Tibial nerve (tissue), 4 donors: ENCODE measurements at regions not wholly inside any gene's neighbourhood (a gene's known extent, or its start where the extent isn't known, plus 50 kb on each side); places are given as distances from the start of the nearest gene placed in this dataset.

ENCODE experiments used
- DNase-seq, 2 donors: peaks; one replicate each; pipeline ENCODE4 v3.0.0-alpha.2; 2019; ENCODE audit warnings: low spot score in 2 of 2
- H3K27ac ChIP-seq, 4 donors: fragments of 200-600 bp; sonication (generic) in 3 of 4; one replicate each; pipeline ENCODE4 v1.5.1; 2017 to 2019; ENCODE audit warnings: mild to moderate bottlenecking in 1 of 4
- H3K27me3 ChIP-seq, 2 donors: fragments of 200-600 bp; sonication (generic) in 1 of 2; one replicate each; pipeline versions ENCODE4 v1.5.1 to v1.6.0; 2017 to 2019
- H3K36me3 ChIP-seq, 3 donors: fragments of 200-600 bp; sonication (generic); one replicate each; pipeline ENCODE4 v1.5.1; 2018 to 2019
- H3K4me1 ChIP-seq, 4 donors: fragments of 200-600 bp; sonication (generic) in 3 of 4; one replicate each; pipeline ENCODE4 v1.5.1; 2017 to 2019
- H3K4me3 ChIP-seq, 4 donors: fragments of 200-600 bp; sonication (generic) in 3 of 4; one replicate each; pipeline ENCODE4 v1.5.1; 2017 to 2019; ENCODE audit warnings: mild to moderate bottlenecking in 1 of 4, moderate library complexity in 1 of 4
- H3K9me3 ChIP-seq, 4 donors: fragments of 200-600 bp; sonication (generic) in 3 of 4; one replicate each; pipeline ENCODE4 v1.5.1; 2017 to 2019
- EP300 ChIP-seq, 2 donors: sonication (generic); formaldehyde crosslinking; IDR thresholded peaks; one replicate each; pipeline ENCODE4 v1.6.1; 2017; ENCODE audit warnings: antibody characterized with exemption in 2 of 2, mild to moderate bottlenecking in 1 of 2
- POLR2A ChIP-seq, 2 donors: fragments of 450-650 bp; IDR thresholded peaks; one replicate each; pipeline ENCODE4 v1.6.1; 2017; ENCODE audit warnings: antibody characterized with exemption in 2 of 2, mild to moderate bottlenecking in 2 of 2, moderate library complexity in 2 of 2
- WGBS, 2 donors: methylation state at CpG; one replicate each; pipeline ENCODE4 v1.1.5; 2018; 5-methylcytosine and 5-hydroxymethylcytosine counted together
- TF ChIP-seq, protein P1 (sequence below), 5 experiments: fragments of 200-600 bp in 3 of 5; fragments of 450-650 bp in 2 of 5; sonication (generic) in 3 of 5; IDR thresholded peaks; one replicate each; pipeline ENCODE4 v1.5.1; 2016 to 2019; ENCODE audit warnings: antibody characterized with exemption in 5 of 5, mild to moderate bottlenecking in 3 of 5, moderate library complexity in 2 of 5

DNA sequence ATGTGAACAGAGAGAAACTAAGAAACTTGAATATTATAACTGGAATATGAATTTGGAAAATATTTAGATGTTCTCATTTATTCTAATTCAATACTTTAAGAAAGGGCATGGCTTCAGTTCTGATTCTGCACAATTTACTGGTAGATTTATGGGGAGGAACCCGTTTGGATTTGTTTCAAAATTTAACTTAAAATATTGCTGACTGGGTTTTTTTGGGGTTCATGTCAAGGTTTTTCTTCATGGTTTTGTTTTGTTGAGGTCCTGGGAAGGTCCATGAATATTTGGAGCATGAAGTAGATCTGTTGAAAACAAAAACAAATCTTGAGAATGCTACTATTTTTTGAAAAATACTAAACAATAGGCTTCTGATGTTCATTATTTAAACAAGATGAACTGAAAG, 214.7 kb downstream of the PIK3R1 start:
- peaks cover 0 to 31% (median 8%) of the 10 kb centered on the region in 4 donors for H3K4me1 ChIP-seq
- 38 to 39% methylated on average over 1 of the region's 1 CpG for WGBS, 2 donors
- H3K36me3 ChIP-seq: no peaks in the 10 kb centered on the region
- DNase-seq: no peak
- TF ChIP-seq EP300 (IDR thresholded peaks at IDR 0.05) (no peak), POLR2A (IDR thresholded peaks at IDR 0.05) (no peak)
- TF ChIP-seq, protein P1, sequence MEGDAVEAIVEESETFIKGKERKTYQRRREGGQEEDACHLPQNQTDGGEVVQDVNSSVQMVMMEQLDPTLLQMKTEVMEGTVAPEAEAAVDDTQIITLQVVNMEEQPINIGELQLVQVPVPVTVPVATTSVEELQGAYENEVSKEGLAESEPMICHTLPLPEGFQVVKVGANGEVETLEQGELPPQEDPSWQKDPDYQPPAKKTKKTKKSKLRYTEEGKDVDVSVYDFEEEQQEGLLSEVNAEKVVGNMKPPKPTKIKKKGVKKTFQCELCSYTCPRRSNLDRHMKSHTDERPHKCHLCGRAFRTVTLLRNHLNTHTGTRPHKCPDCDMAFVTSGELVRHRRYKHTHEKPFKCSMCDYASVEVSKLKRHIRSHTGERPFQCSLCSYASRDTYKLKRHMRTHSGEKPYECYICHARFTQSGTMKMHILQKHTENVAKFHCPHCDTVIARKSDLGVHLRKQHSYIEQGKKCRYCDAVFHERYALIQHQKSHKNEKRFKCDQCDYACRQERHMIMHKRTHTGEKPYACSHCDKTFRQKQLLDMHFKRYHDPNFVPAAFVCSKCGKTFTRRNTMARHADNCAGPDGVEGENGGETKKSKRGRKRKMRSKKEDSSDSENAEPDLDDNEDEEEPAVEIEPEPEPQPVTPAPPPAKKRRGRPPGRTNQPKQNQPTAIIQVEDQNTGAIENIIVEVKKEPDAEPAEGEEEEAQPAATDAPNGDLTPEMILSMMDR (IDR thresholded peaks at IDR 0.05): no peak
- H3K9me3 ChIP-seq: no peaks in the 10 kb centered on the region
- H3K4me3 ChIP-seq: no peak overlapping the region
- no peak overlapping the region for H3K27ac ChIP-seq
- H3K27me3 ChIP-seq: no peaks in the 10 kb centered on the region

DNA sequence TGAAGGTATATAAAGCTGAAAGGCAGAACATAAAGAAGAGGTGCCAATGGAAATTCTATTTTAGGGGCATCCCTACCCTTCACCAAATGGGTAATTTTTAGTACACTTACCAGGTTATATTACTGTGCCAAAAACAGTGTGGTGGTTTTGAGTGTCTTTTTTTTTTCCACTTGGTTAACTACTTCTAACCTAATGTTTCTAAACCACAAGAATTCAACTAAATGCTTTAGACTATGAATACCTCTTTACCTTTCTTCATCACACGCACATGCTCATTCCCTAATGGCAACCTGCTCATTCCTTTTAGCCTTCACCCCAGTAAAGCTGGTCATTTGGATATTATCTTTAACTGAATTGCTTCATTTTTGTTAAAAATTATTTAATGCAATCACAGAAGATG, 215.6 kb downstream of the PIK3R1 start:
- no peaks in the 10 kb centered on the region for H3K36me3 ChIP-seq
- H3K27ac ChIP-seq: no peak overlapping the region
- peaks cover 0 to 31% (median 9%) of the 10 kb centered on the region in 4 donors for H3K4me1 ChIP-seq
- H3K4me3 ChIP-seq: no peak overlapping the region
- no peaks in the 10 kb centered on the region for H3K27me3 ChIP-seq
- WGBS, 2 donors: 88 to 92% methylated on average over 1 of the region's 1 CpG
- H3K9me3 ChIP-seq: no peaks in the 10 kb centered on the region
- no peak for TF ChIP-seq EP300 (IDR thresholded peaks at IDR 0.05)
- TF ChIP-seq, protein P1 (IDR thresholded peaks at IDR 0.05): no peak
- TF ChIP-seq POLR2A (IDR thresholded peaks at IDR 0.05): no peak
- DNase-seq: no peak

DNA sequence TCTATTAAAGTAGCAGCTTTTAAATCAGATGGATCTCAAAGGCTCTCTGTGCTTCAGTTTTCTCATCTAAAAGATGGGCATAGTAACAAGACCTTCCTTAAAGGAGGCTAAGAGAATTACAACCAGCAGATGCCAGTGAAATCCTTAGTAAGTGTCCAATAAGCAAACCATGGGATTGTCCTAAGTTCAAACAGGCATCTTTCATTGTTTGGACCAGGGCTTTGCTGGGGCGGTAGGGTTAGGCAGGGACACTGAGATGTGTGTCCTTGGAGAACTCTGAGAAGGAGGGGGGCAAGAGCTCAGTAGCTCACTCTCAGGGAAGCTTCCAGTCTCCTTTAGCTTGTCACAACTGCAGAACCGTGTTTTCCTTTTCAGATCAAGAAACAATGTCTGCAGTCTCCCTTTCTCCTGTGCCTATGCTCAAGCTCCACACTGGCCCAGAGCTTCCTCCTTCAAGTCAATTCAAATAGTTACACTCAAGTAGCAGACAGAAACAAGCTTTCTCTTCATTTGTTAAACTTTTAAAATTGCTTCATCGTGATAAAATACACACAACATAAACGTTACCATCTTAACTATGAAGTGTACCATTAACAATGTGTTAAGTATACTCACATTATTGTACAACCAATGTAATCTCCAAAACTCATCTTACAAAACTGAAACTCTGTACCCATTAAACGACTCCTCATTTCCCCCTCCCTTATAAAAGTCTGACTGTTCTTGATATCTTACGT, 216.2 kb downstream of the PIK3R1 start:
- 72 to 79% methylated on average over 6 of the region's 6 CpGs for WGBS, 2 donors
- H3K27ac ChIP-seq: no peak overlapping the region
- TF ChIP-seq, protein P1 (IDR thresholded peaks at IDR 0.05): no peak
- TF ChIP-seq EP300 (IDR thresholded peaks at IDR 0.05) (no peak), POLR2A (IDR thresholded peaks at IDR 0.05) (no peak)
- H3K4me1 ChIP-seq: peaks cover 0 to 31% (median 9%) of the 10 kb centered on the region in 4 donors
- H3K27me3 ChIP-seq: no peaks in the 10 kb centered on the region
- no peak for DNase-seq
- H3K4me3 ChIP-seq: no peak overlapping the region
- no peaks in the 10 kb centered on the region for H3K36me3 ChIP-seq
- H3K9me3 ChIP-seq: no peaks in the 10 kb centered on the region

DNA sequence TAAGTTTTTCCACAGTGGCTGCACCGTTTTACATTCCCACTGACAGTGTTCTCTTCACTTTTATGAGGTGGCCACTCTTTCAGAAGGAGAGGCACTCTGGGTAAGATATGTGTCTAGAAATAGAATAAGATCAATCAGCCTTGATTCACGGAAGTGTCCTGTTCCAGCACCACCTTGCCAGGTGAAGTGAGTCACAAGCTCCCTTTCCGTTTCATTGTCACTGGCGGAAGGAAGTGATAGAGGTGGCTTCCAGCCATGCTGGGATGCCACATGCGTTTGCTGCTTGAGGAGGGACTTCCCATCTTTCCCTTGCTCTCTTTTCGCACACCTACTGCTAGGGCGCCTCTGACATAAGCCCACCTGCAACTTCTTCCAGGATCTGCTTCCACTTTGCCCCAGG, 217.1 kb downstream of the PIK3R1 start:
- no peak for DNase-seq
- H3K27me3 ChIP-seq: no peaks in the 10 kb centered on the region
- no peaks in the 10 kb centered on the region for H3K9me3 ChIP-seq
- H3K27ac ChIP-seq: no peak overlapping the region
- TF ChIP-seq POLR2A (IDR thresholded peaks at IDR 0.05) (no peak), EP300 (IDR thresholded peaks at IDR 0.05) (no peak)
- TF ChIP-seq, protein P1 (IDR thresholded peaks at IDR 0.05): no peak
- H3K4me1 ChIP-seq: peaks cover 0 to 31% (median 9%) of the 10 kb centered on the region in 4 donors
- H3K4me3 ChIP-seq: no peak overlapping the region
- H3K36me3 ChIP-seq: no peaks in the 10 kb centered on the region
- WGBS, 2 donors: 86 to 90% methylated on average over 7 of the region's 7 CpGs

DNA sequence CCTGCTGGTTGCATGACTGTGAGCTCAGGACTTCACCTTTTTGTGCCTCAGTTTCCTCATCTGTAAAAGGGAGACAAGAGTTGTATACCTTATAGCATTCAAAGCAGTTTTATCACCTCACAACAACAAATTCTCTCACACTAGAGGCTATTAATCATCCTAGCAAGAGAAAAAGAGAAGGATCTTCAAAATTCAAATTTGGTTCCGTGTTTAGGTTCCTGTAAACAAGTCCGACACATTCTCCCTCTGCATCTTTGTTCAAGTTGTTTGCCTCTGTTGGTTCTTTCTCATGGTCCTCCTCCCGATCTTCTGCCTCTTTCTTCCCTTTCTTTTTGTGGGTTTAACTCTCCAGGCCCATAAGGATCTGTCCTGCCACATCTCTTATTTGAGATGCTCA, 218.0 kb downstream of the PIK3R1 start:
- Histone ChIP-seq H3K27ac (peak overlapping the region in 3 of 4 donors; percentile 49 to 77 (median 64)), H3K9me3 (no peaks in the 10 kb centered on the region), H3K27me3 (no peaks in the 10 kb centered on the region), H3K36me3 (no peaks in the 10 kb centered on the region), H3K4me1 (peaks cover 0 to 31% (median 9%) of the 10 kb centered on the region in 4 donors), H3K4me3 (no peak overlapping the region)
- no peak for TF ChIP-seq EP300 (IDR thresholded peaks at IDR 0.05)
- TF ChIP-seq POLR2A (IDR thresholded peaks at IDR 0.05): no peak
- TF ChIP-seq, protein P1 (IDR thresholded peaks at IDR 0.05): no peak
- DNase-seq: no peak
- WGBS, 2 donors: 86 to 87% methylated on average over 3 of the region's 3 CpGs
